ENCODE measurements at regions not wholly inside any gene's neighbourhood (a gene's known extent, or its start where the extent isn't known, plus 50 kb on each side); places are given as distances from the start of the nearest gene placed in this dataset.
"Not testable (repeated sequence)": the region's sequence is repeated elsewhere in the genome, so short reads cannot be mapped to it uniquely, and the experiment has no call there.

GRCh38 chr6:130537447-130537846, 171.6 kb downstream of the TMEM200A start:
- Histone ChIP-seq H3K4me3 (no peak overlapping the region), H3K27ac (no peak overlapping the region)

DNA sequence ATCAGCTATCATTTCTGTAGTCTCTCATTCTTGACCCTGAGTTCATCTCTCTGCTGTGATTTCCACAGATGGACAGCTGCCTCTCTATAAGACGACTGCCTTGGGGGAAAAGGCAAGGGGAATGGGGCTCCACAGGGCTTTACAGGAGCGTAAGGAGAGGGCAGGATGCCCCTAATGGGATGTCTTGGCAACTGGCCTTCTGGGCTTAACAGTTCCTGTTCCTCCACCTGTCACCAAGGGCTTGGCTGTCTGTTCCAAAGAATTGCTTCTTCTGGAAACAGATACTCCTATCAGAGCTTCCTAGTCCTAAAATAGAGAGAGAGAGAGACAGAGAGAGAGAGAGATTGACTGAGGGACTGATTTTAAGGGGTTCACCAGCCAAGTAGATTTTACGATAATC, 181.9 kb downstream of the TMEM200A start:
- Histone ChIP-seq H3K4me3 (no peak overlapping the region), H3K27ac (no peak overlapping the region)

DNA sequence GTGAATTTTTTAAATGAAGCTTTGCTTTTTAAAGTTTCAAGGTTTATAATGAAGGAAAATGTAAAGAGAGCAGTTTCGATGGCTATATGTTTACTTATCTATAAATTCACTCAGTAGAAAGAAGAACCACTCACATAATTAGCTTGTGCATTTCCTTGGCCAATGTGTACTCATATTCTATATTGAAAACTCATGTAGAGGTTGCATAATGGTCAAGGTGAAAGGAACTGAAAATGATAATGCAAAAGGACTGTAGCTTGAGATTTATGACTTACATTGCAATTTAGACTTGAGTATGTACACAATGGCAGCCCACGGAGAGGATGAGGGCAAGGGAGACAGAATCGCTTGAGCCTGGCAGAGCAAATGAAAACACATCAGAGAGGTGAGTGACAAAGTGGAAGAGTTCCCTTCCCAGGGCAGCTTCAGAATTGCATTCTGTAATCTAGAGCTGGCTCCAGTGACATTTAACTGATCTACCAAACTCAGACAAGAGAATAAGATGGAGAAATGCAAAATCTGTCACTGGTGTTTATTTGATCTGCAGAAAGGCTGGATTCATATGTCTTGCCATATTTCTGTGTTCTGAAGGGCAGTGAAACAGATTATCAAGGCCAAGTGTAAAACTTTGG, 191.8 kb downstream of the TMEM200A start:
- H3K4me3 ChIP-seq: no peak overlapping the region
- no peak overlapping the region for H3K27ac ChIP-seq

- no peak overlapping the region for H3K27ac ChIP-seq
- H3K4me3 ChIP-seq: no peak overlapping the region
Observed at GRCh38 chr6:130558131-130558530, 192.3 kb downstream of the TMEM200A start.

GRCh38 chr6:130559166-130559565, 193.3 kb downstream of the TMEM200A start:
- Histone ChIP-seq H3K4me3 (no peak overlapping the region), H3K27ac (no peak overlapping the region)

DNA sequence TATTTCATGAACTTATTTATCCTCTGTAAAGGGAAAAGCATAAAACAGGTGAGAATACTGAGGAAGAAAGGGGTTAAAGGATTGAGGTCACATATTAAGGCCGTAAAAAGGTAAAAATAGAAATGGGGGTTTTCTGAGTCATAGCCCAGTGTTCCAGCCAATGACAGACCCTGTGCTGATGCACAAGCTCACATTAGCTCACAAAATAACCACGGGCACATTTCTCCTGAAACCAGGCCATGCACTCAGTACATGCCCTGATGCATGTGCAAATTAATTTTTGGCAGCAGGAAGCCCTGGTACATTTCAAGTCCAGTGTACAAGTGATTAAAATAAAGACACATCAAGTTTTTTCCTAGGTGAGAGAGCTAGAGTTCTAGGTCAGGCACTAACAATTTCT, 194.4 kb downstream of the TMEM200A start:
- H3K27ac ChIP-seq: no peak overlapping the region
- H3K4me3 ChIP-seq: no peak overlapping the region

DNA sequence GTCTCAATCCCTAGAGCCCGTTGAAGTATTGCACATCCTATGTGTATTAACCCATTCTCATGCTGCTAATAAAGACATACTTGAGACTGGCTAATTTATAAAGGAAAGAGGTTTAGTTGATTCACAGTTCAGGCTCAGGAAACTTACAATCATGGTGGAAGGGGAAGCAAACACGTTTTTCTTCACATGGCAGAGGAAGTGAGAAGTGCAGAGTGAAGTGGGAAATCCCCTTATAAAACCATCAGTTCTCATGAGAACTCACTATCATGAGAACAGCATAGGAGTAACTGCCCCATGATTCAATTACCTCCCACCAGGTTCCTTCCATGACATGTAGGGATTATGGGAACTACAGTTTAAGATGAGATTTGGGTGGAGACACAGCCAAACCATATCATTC, 195.3 kb downstream of the TMEM200A start:
- not testable (repeated sequence) for H3K27ac ChIP-seq, H3K4me3 ChIP-seq

GRCh38 chr6:130565696-130566095, 199.9 kb downstream of the TMEM200A start:
- Histone ChIP-seq H3K4me3 (no peak overlapping the region), H3K27ac (no peak overlapping the region)

DNA sequence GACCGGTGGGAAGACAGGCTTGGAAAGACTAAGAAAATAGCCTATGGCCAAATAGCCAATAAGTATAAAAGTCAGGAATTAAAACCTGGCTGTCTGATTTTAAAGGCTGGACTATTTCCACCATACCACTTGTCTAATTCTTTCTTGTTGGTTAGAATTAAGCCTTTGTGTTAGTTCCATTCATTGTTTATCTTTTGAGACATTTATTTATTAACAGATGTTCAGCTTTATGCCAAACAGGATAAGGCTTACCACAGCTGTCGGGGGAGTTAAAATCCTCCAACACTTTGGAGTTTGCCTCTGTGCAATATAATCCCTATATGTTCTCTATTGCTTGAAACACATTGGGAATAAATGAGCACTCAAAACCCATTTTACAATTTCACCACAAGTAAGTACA, 208.3 kb downstream of the TMEM200A start:
- H3K27ac ChIP-seq: no peak overlapping the region
- H3K4me3 ChIP-seq: no peak overlapping the region

DNA sequence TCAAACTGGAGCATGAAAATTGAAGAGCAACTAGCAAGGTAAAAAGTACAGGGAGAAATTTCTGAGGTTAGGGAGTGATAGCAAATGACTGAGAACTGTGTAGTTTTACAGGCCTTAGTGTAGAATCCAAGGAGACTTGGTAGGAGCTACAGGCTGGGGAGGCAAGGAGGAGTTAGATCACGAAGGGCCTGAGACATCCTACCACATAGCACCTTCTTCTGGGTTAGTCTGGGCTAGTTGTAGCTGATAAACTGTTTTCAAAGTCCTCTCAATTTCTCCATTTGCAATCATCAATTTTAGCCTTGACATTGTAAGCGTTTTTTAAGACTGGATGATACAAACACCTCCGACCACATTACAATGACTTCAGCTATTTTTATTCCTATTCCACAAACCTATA, 209.7 kb downstream of the TMEM200A start:
- H3K27ac ChIP-seq: peak overlapping the region in 6 of 21 experiments; percentile 10 to 80 (median 36)

GRCh38 chr6:130575971-130576370, 210.2 kb downstream of the TMEM200A start:
- peak overlapping the region in 5 of 21 experiments; percentile 1 to 80 (median 39) for H3K27ac ChIP-seq
- H3K4me3 ChIP-seq: no peak overlapping the region

More for the DNA sequence above, 209.7 kb downstream of the TMEM200A start:
- no peak overlapping the region for H3K4me3 ChIP-seq

DNA sequence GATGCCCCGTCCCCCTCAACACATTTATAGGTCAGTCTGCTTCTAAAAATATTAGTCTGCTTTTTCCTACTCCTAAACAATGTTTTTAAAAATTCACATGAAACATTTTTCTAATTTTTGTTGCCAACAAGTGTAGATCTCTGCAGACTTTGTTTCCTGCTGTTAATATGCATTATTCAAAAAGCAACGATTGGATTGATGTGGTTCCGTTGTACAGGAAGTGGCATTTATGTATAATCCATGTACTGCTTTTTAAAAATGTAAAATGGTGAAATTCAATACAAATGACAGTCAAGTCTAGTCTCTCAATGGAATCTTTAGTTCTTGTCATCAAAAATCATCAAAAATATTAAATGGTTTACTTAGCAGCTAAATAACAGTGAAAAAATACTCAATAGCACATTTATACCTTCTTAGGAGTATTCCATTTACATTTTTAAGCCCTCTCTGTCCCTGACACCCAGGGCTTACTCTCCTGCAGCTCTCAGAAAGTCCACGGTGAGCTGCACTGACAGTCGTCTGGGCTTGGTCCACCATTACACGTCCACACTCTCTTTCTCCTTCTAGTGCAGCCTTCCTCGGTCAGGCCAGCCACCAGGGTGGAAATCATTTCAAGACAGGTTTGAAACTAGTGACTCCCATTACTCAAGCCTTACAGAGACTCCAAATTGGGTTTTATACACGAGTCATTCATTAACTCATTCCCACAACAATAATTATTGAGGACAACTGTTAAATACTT, 211.5 kb downstream of the TMEM200A start:
- no peak overlapping the region for H3K4me3 ChIP-seq
- peak overlapping the region in 7 of 21 experiments; percentile 12 to 80 (median 52) for H3K27ac ChIP-seq

DNA sequence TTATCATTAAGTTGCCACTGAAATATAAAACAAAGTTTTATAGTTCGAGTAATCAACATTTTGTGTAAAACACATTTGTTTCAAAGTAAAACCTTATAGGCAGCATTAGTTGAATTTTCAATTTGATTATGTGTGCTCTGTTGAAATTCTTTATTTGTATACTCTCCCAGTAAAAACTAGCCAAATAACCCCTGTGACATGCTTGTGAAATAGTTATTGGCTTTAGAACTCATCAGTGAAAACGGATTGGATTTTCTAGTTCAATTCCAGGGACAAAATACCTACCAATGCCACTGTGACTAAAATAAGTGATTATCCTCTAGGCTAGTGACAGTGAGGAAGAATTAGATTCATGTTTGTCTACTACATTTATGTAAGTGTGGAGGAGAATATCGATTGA, 212.9 kb downstream of the TMEM200A start:
- Histone ChIP-seq H3K4me3 (no peak overlapping the region), H3K27ac (no peak overlapping the region)

DNA sequence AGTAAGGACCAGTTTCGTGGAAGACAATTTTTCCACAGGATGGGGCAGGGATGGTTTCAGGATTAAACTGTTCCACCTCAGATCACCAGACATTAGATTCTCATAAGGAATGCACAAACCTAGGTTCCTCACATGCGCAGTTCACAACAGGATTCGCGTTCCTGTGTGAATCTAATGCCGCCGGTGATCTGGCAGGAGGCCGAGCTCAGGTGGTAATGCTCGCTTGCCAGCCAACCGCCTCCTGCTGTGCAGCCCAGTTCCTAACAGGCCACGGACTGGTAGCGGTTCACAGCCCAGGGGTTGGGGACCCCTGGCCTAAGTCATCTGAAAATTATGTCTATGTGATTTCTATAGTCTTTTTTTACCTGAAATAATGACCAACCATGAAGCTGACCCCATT, 217.5 kb downstream of the TMEM200A start:
- Histone ChIP-seq H3K27ac (no peak overlapping the region), H3K4me3 (no peak overlapping the region)

DNA sequence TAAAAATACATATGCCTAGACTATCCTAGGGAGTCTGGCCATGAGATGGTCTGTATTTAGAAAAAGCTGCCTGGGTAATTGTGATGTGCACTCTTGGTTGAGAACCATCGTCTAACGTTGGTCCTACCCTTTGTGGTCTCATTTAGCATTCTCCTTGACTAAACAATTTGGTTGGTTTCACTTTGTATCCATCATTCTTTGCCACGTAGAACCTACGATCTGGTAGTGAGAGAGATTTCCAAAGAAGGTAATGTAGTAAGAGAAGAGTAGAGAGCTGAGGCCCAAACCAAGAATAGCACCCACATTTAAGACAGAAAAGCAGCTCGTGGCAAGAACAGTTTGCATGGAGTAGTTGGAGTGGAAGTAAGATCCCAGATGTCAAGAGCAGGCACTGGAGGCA, 219.8 kb downstream of the TMEM200A start:
- Histone ChIP-seq H3K27ac (no peak overlapping the region), H3K4me3 (no peak overlapping the region)

DNA sequence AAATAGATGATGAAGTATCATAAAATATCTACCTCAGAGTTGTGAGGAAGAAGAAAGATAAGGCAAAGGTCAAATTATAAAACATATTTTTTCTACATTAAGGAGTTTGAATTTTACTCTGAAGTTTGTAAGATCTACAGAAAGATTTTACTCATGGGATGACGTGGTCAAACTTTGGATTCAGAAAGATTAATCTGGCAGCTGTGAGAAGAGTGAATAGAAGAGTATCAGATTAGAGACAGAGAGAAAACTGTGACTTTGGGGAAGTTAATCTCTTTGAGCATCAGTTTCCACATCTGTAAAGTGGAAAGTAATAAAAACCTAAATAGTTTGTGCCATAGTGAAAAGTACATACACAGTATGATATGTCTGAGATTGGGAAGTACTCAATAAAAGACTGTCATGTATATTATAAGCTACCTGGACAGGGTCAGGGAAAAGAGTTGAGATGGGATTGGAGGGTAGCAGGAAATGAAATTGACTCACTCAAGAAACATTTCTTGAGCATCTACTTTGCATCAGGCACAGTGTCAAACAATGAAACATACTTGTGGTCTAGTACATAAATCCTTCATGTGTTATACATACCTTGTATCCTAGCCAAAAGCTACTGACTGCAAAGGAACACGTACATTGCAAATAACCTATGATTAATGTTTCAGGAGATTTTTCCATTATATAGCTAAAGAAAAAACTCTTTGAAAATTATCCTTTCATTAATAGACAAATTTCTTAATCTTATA, 222.1 kb downstream of the TMEM200A start:
- no peak overlapping the region for H3K27ac ChIP-seq
- H3K4me3 ChIP-seq: no peak overlapping the region

- no peak overlapping the region for H3K27ac ChIP-seq
- no peak overlapping the region for H3K4me3 ChIP-seq
Observed at GRCh38 chr6:130593200-130593599, 227.4 kb downstream of the TMEM200A start.

GRCh38 chr6:130593948-130594347, 228.1 kb downstream of the TMEM200A start:
- H3K4me3 ChIP-seq: no peak overlapping the region
- H3K27ac ChIP-seq: no peak overlapping the region

DNA sequence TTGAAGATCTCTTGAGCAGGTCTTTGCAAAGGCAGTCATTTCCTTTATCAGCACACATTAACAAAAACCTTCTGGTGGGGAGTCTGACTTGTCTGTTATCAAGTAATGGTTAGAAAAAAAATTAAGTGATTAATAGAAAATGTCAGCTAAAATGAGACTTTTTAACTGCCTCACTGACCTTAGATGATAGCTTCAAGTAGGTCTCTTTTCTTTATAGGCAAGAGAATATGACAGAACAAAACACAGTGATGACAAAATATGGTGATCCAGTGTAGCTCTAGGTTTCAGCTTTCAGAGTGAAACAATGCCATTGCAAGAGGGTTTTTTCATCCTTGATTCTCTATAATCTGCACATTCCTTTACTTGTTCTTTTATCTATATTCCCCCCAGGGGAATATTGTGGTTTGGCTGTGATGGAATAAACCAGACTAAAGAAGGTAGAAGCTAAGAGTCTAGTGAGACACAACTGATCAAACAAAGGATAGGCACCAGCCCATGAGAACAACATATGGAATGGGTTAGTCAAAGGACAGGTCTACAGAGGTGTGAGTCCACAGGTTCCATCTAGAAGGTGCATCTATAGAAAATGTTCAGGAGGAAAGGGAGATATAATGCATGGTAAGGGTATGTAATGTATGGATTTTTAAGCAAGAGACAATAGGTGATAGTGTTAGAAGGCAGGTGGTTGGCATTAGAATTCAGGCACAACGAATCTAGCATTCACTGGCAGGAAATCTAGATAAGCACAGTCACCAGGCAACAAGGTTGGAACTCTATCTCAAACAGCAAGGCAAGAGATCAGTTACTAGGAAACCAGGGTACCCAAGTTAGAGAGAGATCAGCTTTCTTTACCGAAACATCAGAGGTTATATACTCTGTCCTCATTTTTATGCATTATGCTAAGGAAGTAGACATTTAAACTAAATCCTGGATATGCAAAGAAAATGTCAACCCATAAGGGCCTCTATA, 228.9 kb upstream of the SMLR1 start:
- Histone ChIP-seq H3K4me3 (no peak overlapping the region), H3K27ac (no peak overlapping the region)

- Histone ChIP-seq H3K4me3 (no peak overlapping the region), H3K27ac (no peak overlapping the region)
Observed at GRCh38 chr6:130600880-130601341, 226.3 kb upstream of the SMLR1 start.
